Endodermal cell (in vitro differentiated cells): ENCODE measurements at regions not wholly inside any gene's neighbourhood (a gene's known extent, or its start where the extent isn't known, plus 50 kb on each side); places are given as distances from the start of the nearest gene placed in this dataset.

Experiments
- DNase-seq: peaks from one replicate; pipeline ENCODE4 v3.0.0-alpha.2; 2017
- H3K27ac ChIP-seq: 2 replicates; pipeline ENCODE4 v1.5.1; 2013; ENCODE audit warnings: mild to moderate bottlenecking, low read depth, low read length, moderate library complexity
- H3K27me3 ChIP-seq: 2 replicates; pipeline ENCODE4 v1.6.1; 2013; ENCODE audit warnings: mild to moderate bottlenecking, low read length, moderate library complexity; ENCODE audit not compliant: insufficient read depth, control insufficient read depth, poor library complexity, severe bottlenecking
- H3K36me3 ChIP-seq: 2 replicates; pipeline ENCODE4 v1.7.0; 2013; ENCODE audit warnings: mild to moderate bottlenecking, low read length, moderate library complexity; ENCODE audit not compliant: control insufficient read depth, insufficient read depth
- H3K4me1 ChIP-seq: one replicate; pipeline ENCODE4 v1.7.0; 2013; ENCODE audit warnings: low read length; ENCODE audit not compliant: control insufficient read depth, insufficient read depth
- H3K4me3 ChIP-seq: 2 replicates; pipeline ENCODE4 v1.5.1; 2013; ENCODE audit warnings: mild to moderate bottlenecking, low read length, moderate library complexity
- H3K9ac ChIP-seq: 2 replicates; pipeline ENCODE4 v1.6.1; 2013; ENCODE audit warnings: mild to moderate bottlenecking, low read length, moderate library complexity; ENCODE audit not compliant: poor library complexity, severe bottlenecking; ENCODE audit errors: extremely low read depth
- H3K9me3 ChIP-seq: 2 replicates; pipeline ENCODE4 v1.6.1; 2013; ENCODE audit warnings: mild to moderate bottlenecking, low read length, moderate library complexity; ENCODE audit not compliant: control insufficient read depth
- H3K27ac Mint-ChIP-seq: 2 replicates; pipeline ENCODE4 v1.8.0; 2020; ENCODE audit warnings: mixed read lengths
- H3K27me3 Mint-ChIP-seq: 2 replicates; pipeline ENCODE4 v1.8.0; 2021; ENCODE audit warnings: mild to moderate bottlenecking, mixed read lengths; ENCODE audit not compliant: insufficient read depth
- H3K36me3 Mint-ChIP-seq: 2 replicates; pipeline ENCODE4 v1.8.0; 2020; ENCODE audit warnings: low read depth, mixed read lengths
- H3K4me1 Mint-ChIP-seq: 2 replicates; pipeline ENCODE4 v1.8.0; 2020; ENCODE audit warnings: mixed read lengths
- H3K4me3 Mint-ChIP-seq: 2 replicates; pipeline ENCODE4 v1.8.0; 2020; ENCODE audit warnings: mild to moderate bottlenecking, moderate library complexity, mixed read lengths
- H3K9me3 Mint-ChIP-seq: 2 replicates; pipeline ENCODE4 v1.8.0; 2020; ENCODE audit warnings: mild to moderate bottlenecking, mixed read lengths
- WGBS, 2 experiments: methylation state at CpG; one replicate each; pipeline versions ENCODE4 v1.1.5 to v1.1.7; 2013; ENCODE audit warnings: missing lambda C conversion rate in 2 of 2, mixed read lengths in 1 of 2; ENCODE audit not compliant: insufficient coverage in 1 of 2, insufficient read length in 1 of 2; 5-methylcytosine and 5-hydroxymethylcytosine counted together
- TF ChIP-seq, protein P1 (sequence below): fragments of 200-600 bp; sonication (generic); conservative IDR thresholded peaks from 2 replicates; pipeline ENCODE4 v1.5.0; 2021; ENCODE audit warnings: antibody characterized with exemption, mild to moderate bottlenecking

DNA sequence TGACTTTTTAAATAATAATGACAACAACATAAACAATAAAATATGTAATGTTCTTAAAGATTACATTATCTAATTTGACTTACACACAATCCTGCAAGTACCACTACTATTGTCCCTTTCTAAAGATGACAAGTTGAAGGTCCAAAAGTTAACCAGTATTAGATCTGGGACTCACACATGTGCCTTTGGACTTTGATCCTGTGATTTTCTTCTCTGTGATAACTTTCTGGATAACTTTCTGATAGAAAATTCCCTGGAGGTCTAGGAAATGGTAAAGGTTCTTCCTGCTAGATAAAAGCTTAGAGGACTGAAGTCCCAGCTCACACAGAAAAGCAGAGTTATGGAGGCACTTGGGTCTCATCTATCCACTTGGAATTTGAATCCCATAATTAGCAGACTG is 311.9 kb upstream of the KLHL29 start:
- H3K4me1 Mint-ChIP-seq: peaks cover 21% of the 10 kb centered on the region
- H3K4me3 Mint-ChIP-seq: no peak overlapping the region
- Histone ChIP-seq H3K4me1 (no peaks in the 10 kb centered on the region), H3K27me3 (peaks cover 13% of the 10 kb centered on the region), H3K36me3 (no peaks in the 10 kb centered on the region), H3K4me3 (no peak overlapping the region), H3K27ac (no peak overlapping the region), H3K9me3 (no peaks in the 10 kb centered on the region), H3K9ac (no peak overlapping the region)
- no peak overlapping the region for H3K27ac Mint-ChIP-seq
- TF ChIP-seq, protein P1, sequence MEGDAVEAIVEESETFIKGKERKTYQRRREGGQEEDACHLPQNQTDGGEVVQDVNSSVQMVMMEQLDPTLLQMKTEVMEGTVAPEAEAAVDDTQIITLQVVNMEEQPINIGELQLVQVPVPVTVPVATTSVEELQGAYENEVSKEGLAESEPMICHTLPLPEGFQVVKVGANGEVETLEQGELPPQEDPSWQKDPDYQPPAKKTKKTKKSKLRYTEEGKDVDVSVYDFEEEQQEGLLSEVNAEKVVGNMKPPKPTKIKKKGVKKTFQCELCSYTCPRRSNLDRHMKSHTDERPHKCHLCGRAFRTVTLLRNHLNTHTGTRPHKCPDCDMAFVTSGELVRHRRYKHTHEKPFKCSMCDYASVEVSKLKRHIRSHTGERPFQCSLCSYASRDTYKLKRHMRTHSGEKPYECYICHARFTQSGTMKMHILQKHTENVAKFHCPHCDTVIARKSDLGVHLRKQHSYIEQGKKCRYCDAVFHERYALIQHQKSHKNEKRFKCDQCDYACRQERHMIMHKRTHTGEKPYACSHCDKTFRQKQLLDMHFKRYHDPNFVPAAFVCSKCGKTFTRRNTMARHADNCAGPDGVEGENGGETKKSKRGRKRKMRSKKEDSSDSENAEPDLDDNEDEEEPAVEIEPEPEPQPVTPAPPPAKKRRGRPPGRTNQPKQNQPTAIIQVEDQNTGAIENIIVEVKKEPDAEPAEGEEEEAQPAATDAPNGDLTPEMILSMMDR: no peak
- no peak for DNase-seq
- H3K9me3 Mint-ChIP-seq: no peaks in the 10 kb centered on the region
- H3K27me3 Mint-ChIP-seq: peaks cover 1% of the 10 kb centered on the region
- H3K36me3 Mint-ChIP-seq: no peaks in the 10 kb centered on the region

DNA sequence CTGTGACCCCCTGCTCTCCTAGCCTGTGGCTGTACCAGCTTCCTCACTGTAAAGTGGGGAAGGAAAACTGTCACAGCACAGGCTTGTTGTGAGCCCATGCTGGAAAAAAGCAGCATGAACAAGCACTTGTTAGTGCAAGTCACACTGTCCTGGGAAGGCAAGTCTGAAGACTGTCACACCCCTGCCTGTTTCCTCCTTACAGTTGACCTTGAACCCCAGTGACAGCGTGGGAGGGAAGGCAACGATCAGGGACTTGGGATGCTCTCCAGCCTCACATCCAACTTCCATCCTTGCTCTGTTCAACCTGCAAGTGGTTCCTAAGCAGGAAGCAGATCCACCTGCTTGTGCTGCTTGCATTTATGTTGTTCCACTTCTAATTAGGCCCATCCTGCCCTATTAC is 311.3 kb upstream of the KLHL29 start:
- H3K36me3 Mint-ChIP-seq: no peaks in the 10 kb centered on the region

DNA sequence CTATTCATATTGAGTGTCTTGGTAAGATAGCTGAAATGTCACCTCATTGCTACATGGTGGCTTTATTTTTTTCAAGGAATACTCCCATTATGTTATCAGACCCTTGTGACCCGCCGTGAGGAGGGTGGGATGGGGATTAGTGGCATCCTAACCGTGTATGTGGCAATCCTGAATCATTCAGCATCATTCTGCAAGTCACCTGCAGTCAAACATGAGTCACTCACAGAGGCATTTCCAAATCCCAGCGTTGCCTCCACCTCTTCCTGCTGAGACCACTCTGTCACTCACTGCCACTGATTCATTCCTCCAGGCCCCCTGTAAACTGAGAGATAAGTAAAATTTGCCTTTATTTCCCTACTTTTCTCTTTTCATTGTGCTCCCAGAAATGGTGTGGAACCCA is 307.4 kb upstream of the KLHL29 start:
- 33 to 37% methylated on average over 1 to 4 of the region's 4 CpGs for WGBS, 2 experiments
- DNase-seq: peak; percentile 67
- no peak overlapping the region for H3K4me3 ChIP-seq
- TF ChIP-seq, protein P1: no peak
- no peak overlapping the region for H3K27ac ChIP-seq
- no peaks in the 10 kb centered on the region for H3K36me3 ChIP-seq
- no peaks in the 10 kb centered on the region for H3K36me3 Mint-ChIP-seq
- H3K9me3 ChIP-seq: no peaks in the 10 kb centered on the region
- no peaks in the 10 kb centered on the region for H3K9me3 Mint-ChIP-seq
- H3K27me3 ChIP-seq: peaks cover 13% of the 10 kb centered on the region
- H3K9ac ChIP-seq: no peak overlapping the region
- no peak overlapping the region for H3K4me3 Mint-ChIP-seq
- H3K27ac Mint-ChIP-seq: no peak overlapping the region
- peaks cover 1% of the 10 kb centered on the region for H3K27me3 Mint-ChIP-seq
- H3K4me1 ChIP-seq: no peaks in the 10 kb centered on the region
- H3K4me1 Mint-ChIP-seq: peaks cover under 1% of the 10 kb centered on the region

More for the DNA sequence above, 311.3 kb upstream of the KLHL29 start:
- Histone ChIP-seq H3K27me3 (peaks cover 13% of the 10 kb centered on the region), H3K27ac (no peak overlapping the region), H3K4me3 (no peak overlapping the region), H3K9ac (no peak overlapping the region), H3K4me1 (no peaks in the 10 kb centered on the region), H3K9me3 (no peaks in the 10 kb centered on the region), H3K36me3 (no peaks in the 10 kb centered on the region)
- Mint-ChIP-seq H3K27me3 (peaks cover 1% of the 10 kb centered on the region), H3K9me3 (no peaks in the 10 kb centered on the region), H3K4me1 (peaks cover 21% of the 10 kb centered on the region), H3K27ac (no peak overlapping the region), H3K4me3 (no peak overlapping the region)
- TF ChIP-seq, protein P1: no peak
- 88 to 92% methylated on average over 2 of the region's 2 CpGs for WGBS, 2 experiments
- DNase-seq: no peak
